ENCODE measurements at regions not wholly inside any gene's neighbourhood (a gene's known extent, or its start where the extent isn't known, plus 50 kb on each side); places are given as distances from the start of the nearest gene placed in this dataset.

- Histone ChIP-seq H3K36me3 (no peaks in the 10 kb centered on the region), H3K27ac (no peak overlapping the region), H3K27me3 (ENCODE audit: low read depth) (no peaks in the 10 kb centered on the region), H3K9me3 (no peaks in the 10 kb centered on the region), H3K4me1 (no peaks in the 10 kb centered on the region), H3K4me3 (no peak overlapping the region)
- no peak for TF ChIP-seq CTCF (IDR thresholded peaks at IDR 0.05)
- intact Hi-C loops (cut with DNase I) = no loop called here
- ATAC-seq (no peak), DNase-seq (no peak)
Observed at GRCh38 chr15:35647303-35647702, 101.3 kb upstream of the DPH6 start.

GRCh38 chr15:35648941-35649340, 103.0 kb upstream of the DPH6 start:
- Histone ChIP-seq H3K27ac (no peak overlapping the region), H3K4me3 (no peak overlapping the region), H3K4me1 (no peaks in the 10 kb centered on the region), H3K9me3 (no peaks in the 10 kb centered on the region), H3K36me3 (no peaks in the 10 kb centered on the region), H3K27me3 (ENCODE audit: low read depth) (no peaks in the 10 kb centered on the region)
- DNase-seq (no peak), ATAC-seq (no peak)
- intact Hi-C loops (cut with DNase I) = no loop called here
- no peak for TF ChIP-seq CTCF (IDR thresholded peaks at IDR 0.05)

- intact Hi-C loops (cut with DNase I) = no loop called here
- Histone ChIP-seq H3K27ac (no peak overlapping the region), H3K4me3 (no peak overlapping the region), H3K36me3 (no peaks in the 10 kb centered on the region), H3K27me3 (ENCODE audit: low read depth) (no peaks in the 10 kb centered on the region), H3K4me1 (no peaks in the 10 kb centered on the region), H3K9me3 (no peaks in the 10 kb centered on the region)
- DNase-seq (no peak), ATAC-seq (no peak)
- no peak for TF ChIP-seq CTCF (IDR thresholded peaks at IDR 0.05)
Observed at GRCh38 chr15:35649575-35649974, 103.6 kb upstream of the DPH6 start.

- DNase-seq (no peak), ATAC-seq (no peak)
- H3K9me3 ChIP-seq = no peaks in the 10 kb centered on the region
- H3K27ac ChIP-seq = no peak overlapping the region
- no peak for TF ChIP-seq CTCF (IDR thresholded peaks at IDR 0.05)
- H3K36me3 ChIP-seq = no peaks in the 10 kb centered on the region
- no peak overlapping the region for H3K4me3 ChIP-seq
- intact Hi-C loops (cut with DNase I) = no loop called here
- H3K27me3 ChIP-seq (ENCODE audit: low read depth) = no peaks in the 10 kb centered on the region
- H3K4me1 ChIP-seq = no peaks in the 10 kb centered on the region
Observed at GRCh38 chr15:35654332-35654731, 108.4 kb upstream of the DPH6 start.

GRCh38 chr15:35657679-35658311, 111.8 kb upstream of the DPH6 start:
- no peak for DNase-seq

More at GRCh38 chr15:35657679-35658311, 111.8 kb upstream of the DPH6 start:
- no peak overlapping the region for H3K27ac ChIP-seq
- H3K27me3 ChIP-seq (ENCODE audit: low read depth) = no peaks in the 10 kb centered on the region
- ATAC-seq = no peak
- no peak for TF ChIP-seq CTCF (IDR thresholded peaks at IDR 0.05)
- H3K4me3 ChIP-seq = no peak overlapping the region
- no peaks in the 10 kb centered on the region for H3K4me1 ChIP-seq
- intact Hi-C loops (cut with DNase I) = no loop called here
- H3K36me3 ChIP-seq = no peaks in the 10 kb centered on the region
- H3K9me3 ChIP-seq = no peaks in the 10 kb centered on the region
